DOHH2 (cell line): ENCODE measurements at regions not wholly inside any gene's neighbourhood (a gene's known extent, or its start where the extent isn't known, plus 50 kb on each side); places are given as distances from the start of the nearest gene placed in this dataset.

Source experiments
- H3F3A ChIP-seq: fragments of 200-600 bp; sonication (generic), shearing (Covaris generic); 2 replicates; pipeline ENCODE4 v1.6.0; 2016; ENCODE audit warnings: antibody characterized with exemption, mild to moderate bottlenecking; ENCODE audit not compliant: control insufficient read depth, insufficient read depth
- H3K27ac ChIP-seq: fragments of 200-600 bp; sonication (generic); 2 replicates; pipeline ENCODE4 v1.5.1; 2014; ENCODE audit warnings: low read depth, mild to moderate bottlenecking, low read length, moderate library complexity
- H3K27me3 ChIP-seq: fragments of 200-600 bp; sonication (generic); 2 replicates; pipeline ENCODE4 v1.6.1; 2014; ENCODE audit warnings: mild to moderate bottlenecking, low read length, mixed read lengths; ENCODE audit not compliant: control insufficient read depth
- H3K36me3 ChIP-seq: fragments of 200-600 bp; sonication (generic); 2 replicates; pipeline ENCODE4 v1.6.1; 2014; ENCODE audit warnings: mild to moderate bottlenecking, low read length, moderate library complexity, mixed read lengths; ENCODE audit not compliant: control insufficient read depth
- H3K4me1 ChIP-seq: fragments of 200-600 bp; sonication (generic); 2 replicates; pipeline ENCODE4 v1.6.1; 2014; ENCODE audit warnings: mild to moderate bottlenecking, low read length, mixed read lengths; ENCODE audit not compliant: control insufficient read depth
- H3K4me2 ChIP-seq: fragments of 200-600 bp; sonication (generic); 2 replicates; pipeline ENCODE4 v1.6.0; 2014; ENCODE audit warnings: mild to moderate bottlenecking, low read length, moderate library complexity
- H3K4me3 ChIP-seq: fragments of 200-600 bp; sonication (generic); 2 replicates; pipeline ENCODE4 v1.5.1; 2014; ENCODE audit warnings: mild to moderate bottlenecking, low read length, mixed read lengths
- H3K79me2 ChIP-seq: fragments of 200-600 bp; sonication (generic); 2 replicates; pipeline ENCODE4 v1.6.1; 2014; ENCODE audit warnings: mild to moderate bottlenecking, low read length, mixed read lengths; ENCODE audit not compliant: control insufficient read depth
- H3K9me2 ChIP-seq: fragments of 200-600 bp; sonication (generic); replicated peaks from 2 replicates; pipeline ENCODE4 v1.6.1; 2014; ENCODE audit warnings: mild to moderate bottlenecking, low read length, mixed read lengths; ENCODE audit not compliant: control insufficient read depth
- H3K9me3 ChIP-seq: fragments of 200-600 bp; sonication (generic); 2 replicates; pipeline ENCODE4 v1.6.1; 2014; ENCODE audit warnings: antibody characterized with exemption, low read length, mixed read lengths; ENCODE audit not compliant: control insufficient read depth, insufficient read depth
- H4K20me1 ChIP-seq: fragments of 200-600 bp; sonication (generic); 2 replicates; pipeline ENCODE4 v1.6.0; 2014; ENCODE audit warnings: low read depth, mild to moderate bottlenecking, antibody characterized with exemption, low read length, moderate library complexity; ENCODE audit not compliant: control insufficient read depth, insufficient read depth
- EZH2phosphoT487 ChIP-seq: fragments of 200-600 bp; sonication (generic); IDR thresholded peaks from 2 replicates; pipeline ENCODE4 v1.6.1; 2017; ENCODE audit warnings: borderline replicate concordance, mild to moderate bottlenecking, antibody characterized with exemption, low read length, moderate library complexity, mixed read lengths
- TF ChIP-seq, protein P1 (sequence below): fragments of 200-600 bp; sonication (generic); IDR thresholded peaks from one replicate; pipeline ENCODE4 v1.5.1; 2014; ENCODE audit warnings: antibody characterized with exemption, mild to moderate bottlenecking, low read depth, low read length; ENCODE audit not compliant: poor library complexity, severe bottlenecking

GRCh38 chr6:112863753-112864152, 516.6 kb downstream of the RFPL4B start:
- Histone ChIP-seq H3F3A (no peaks in the 10 kb centered on the region), H3K4me3 (no peak overlapping the region), H3K79me2 (no peaks in the 10 kb centered on the region), H3K4me1 (no peaks in the 10 kb centered on the region), H3K27me3 (no peaks in the 10 kb centered on the region), H3K27ac (no peak overlapping the region), H3K9me2 (no peaks in the 10 kb centered on the region), H3K9me3 (no peaks in the 10 kb centered on the region), H4K20me1 (no peaks in the 10 kb centered on the region), H3K36me3 (no peaks in the 10 kb centered on the region), H3K4me2 (no peak overlapping the region)
- no peak for TF ChIP-seq EZH2phosphoT487
- TF ChIP-seq, protein P1, sequence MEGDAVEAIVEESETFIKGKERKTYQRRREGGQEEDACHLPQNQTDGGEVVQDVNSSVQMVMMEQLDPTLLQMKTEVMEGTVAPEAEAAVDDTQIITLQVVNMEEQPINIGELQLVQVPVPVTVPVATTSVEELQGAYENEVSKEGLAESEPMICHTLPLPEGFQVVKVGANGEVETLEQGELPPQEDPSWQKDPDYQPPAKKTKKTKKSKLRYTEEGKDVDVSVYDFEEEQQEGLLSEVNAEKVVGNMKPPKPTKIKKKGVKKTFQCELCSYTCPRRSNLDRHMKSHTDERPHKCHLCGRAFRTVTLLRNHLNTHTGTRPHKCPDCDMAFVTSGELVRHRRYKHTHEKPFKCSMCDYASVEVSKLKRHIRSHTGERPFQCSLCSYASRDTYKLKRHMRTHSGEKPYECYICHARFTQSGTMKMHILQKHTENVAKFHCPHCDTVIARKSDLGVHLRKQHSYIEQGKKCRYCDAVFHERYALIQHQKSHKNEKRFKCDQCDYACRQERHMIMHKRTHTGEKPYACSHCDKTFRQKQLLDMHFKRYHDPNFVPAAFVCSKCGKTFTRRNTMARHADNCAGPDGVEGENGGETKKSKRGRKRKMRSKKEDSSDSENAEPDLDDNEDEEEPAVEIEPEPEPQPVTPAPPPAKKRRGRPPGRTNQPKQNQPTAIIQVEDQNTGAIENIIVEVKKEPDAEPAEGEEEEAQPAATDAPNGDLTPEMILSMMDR = no peak

- Histone ChIP-seq H3K79me2 (no peaks in the 10 kb centered on the region), H3K9me2 (no peaks in the 10 kb centered on the region), H3K4me2 (no peak overlapping the region), H4K20me1 (no peaks in the 10 kb centered on the region), H3K9me3 (no peaks in the 10 kb centered on the region), H3K27ac (no peak overlapping the region), H3K36me3 (no peaks in the 10 kb centered on the region), H3F3A (no peaks in the 10 kb centered on the region), H3K27me3 (no peaks in the 10 kb centered on the region), H3K4me3 (no peak overlapping the region), H3K4me1 (no peaks in the 10 kb centered on the region)
- TF ChIP-seq, protein P1 = no peak
- no peak for TF ChIP-seq EZH2phosphoT487
Observed at GRCh38 chr6:112865131-112865530, 518.0 kb downstream of the RFPL4B start.

GRCh38 chr6:112874881-112875280, 527.8 kb downstream of the RFPL4B start:
- H3K4me1 ChIP-seq = no peaks in the 10 kb centered on the region
- H3K9me2 ChIP-seq = no peaks in the 10 kb centered on the region
- no peaks in the 10 kb centered on the region for H3F3A ChIP-seq
- H3K4me2 ChIP-seq = no peak overlapping the region
- no peaks in the 10 kb centered on the region for H3K79me2 ChIP-seq
- no peak overlapping the region for H3K4me3 ChIP-seq
- H3K27me3 ChIP-seq = no peaks in the 10 kb centered on the region
- no peak overlapping the region for H3K27ac ChIP-seq
- no peak for TF ChIP-seq EZH2phosphoT487
- TF ChIP-seq, protein P1 = no peak
- no peaks in the 10 kb centered on the region for H3K9me3 ChIP-seq
- no peaks in the 10 kb centered on the region for H4K20me1 ChIP-seq
- no peaks in the 10 kb centered on the region for H3K36me3 ChIP-seq
